Progenitor cell of endocrine pancreas (in vitro differentiated cells): ENCODE measurements at regions not wholly inside any gene's neighbourhood (a gene's known extent, or its start where the extent isn't known, plus 50 kb on each side); places are given as distances from the start of the nearest gene placed in this dataset.

Source experiments
- DNase-seq: peaks from one replicate; pipeline ENCODE4 v3.0.0; 2021; ENCODE audit warnings: low spot score; ENCODE audit not compliant: unreplicated experiment
- H3K27ac Mint-ChIP-seq: 2 replicates; pipeline ENCODE4 v1.8.0; 2021; ENCODE audit warnings: mild to moderate bottlenecking, moderate library complexity, mixed read lengths
- H3K27me3 Mint-ChIP-seq: 2 replicates; pipeline ENCODE4 v1.8.0; 2021; ENCODE audit warnings: mixed read lengths
- H3K36me3 Mint-ChIP-seq: 2 replicates; pipeline ENCODE4 v1.8.0; 2022; ENCODE audit warnings: mixed read lengths; ENCODE audit not compliant: insufficient read depth
- H3K4me1 Mint-ChIP-seq: 2 replicates; pipeline ENCODE4 v1.8.0; 2021; ENCODE audit warnings: low read depth, mixed read lengths
- H3K4me3 Mint-ChIP-seq: 2 replicates; pipeline ENCODE4 v1.8.0; 2021; ENCODE audit warnings: low read depth, mild to moderate bottlenecking, moderate library complexity, mixed read lengths
- H3K9me3 Mint-ChIP-seq: 2 replicates; pipeline ENCODE4 v1.8.0; 2021; ENCODE audit warnings: low read depth, mixed read lengths
- CTCF ChIP-seq: fragments of 200-600 bp; sonication (generic); IDR thresholded peaks from one replicate; pipeline ENCODE4 v1.5.0; 2021; ENCODE audit warnings: antibody characterized with exemption, mild to moderate bottlenecking; ENCODE audit not compliant: unreplicated experiment

GRCh38 chr2:9069543-9069942, 66.1 kb upstream of the MBOAT2 start:
- no peaks in the 10 kb centered on the region for H3K4me1 Mint-ChIP-seq
- no peak overlapping the region for H3K27ac Mint-ChIP-seq
- TF ChIP-seq CTCF: no peak
- no peaks in the 10 kb centered on the region for H3K36me3 Mint-ChIP-seq
- peaks cover 5% of the 10 kb centered on the region for H3K9me3 Mint-ChIP-seq
- no peaks in the 10 kb centered on the region for H3K27me3 Mint-ChIP-seq
- DNase-seq: no peak
- no peak overlapping the region for H3K4me3 Mint-ChIP-seq

DNA sequence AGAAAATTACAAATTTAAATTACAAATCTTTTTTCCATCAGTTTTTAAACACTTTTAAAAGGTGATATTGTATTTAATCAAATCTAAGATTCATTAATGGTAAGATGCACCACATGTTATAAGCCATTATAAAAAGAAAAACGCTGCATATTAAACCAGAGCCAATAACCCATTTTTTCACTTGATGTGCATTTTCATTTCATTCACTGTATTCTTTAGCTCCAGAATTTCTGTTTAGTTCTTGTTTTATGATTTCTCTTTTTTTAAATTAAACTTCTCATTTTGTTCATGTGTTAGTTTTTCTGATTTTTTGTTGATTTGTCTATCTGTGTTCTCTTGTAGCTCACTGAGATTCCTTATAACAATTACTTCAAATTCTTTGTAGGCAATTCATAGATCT, 62.4 kb upstream of the MBOAT2 start:
- Mint-ChIP-seq H3K4me1 (no peaks in the 10 kb centered on the region), H3K9me3 (peaks cover 5% of the 10 kb centered on the region), H3K27me3 (no peaks in the 10 kb centered on the region), H3K4me3 (no peak overlapping the region), H3K36me3 (no peaks in the 10 kb centered on the region), H3K27ac (no peak overlapping the region)
- no peak for DNase-seq
- TF ChIP-seq CTCF: no peak

DNA sequence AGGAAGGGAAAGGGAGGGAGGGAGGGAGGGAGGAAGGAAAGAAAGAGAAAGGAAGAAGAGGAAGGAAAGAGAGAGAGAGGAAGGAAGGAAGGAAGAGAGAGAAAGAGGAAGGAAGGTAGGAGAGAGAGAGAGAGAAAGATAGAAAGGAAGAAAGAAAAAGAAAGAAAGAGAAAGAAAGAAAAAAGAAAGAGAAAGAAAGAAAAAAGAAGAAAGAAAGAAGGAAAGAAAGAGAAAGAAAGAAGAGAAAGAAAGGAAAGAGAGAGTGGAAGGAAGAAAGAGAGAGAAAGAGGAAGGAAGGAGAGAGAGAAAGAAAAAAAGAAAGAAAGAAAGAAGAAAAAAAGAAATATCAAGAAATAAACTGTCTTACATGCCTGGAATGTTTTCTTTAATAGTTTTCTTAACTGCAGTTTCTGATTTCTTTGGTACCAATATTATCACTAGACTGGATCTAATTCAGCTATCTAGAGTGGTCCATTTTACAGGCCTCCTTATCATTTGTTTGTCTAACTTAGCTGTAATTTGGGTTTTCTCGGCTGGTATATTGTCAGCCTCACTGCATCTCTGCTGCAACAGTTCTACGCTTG, 59.6 kb upstream of the MBOAT2 start:
- Mint-ChIP-seq H3K9me3 (peaks cover 5% of the 10 kb centered on the region), H3K27ac (no peak overlapping the region), H3K36me3 (no peaks in the 10 kb centered on the region), H3K27me3 (no peaks in the 10 kb centered on the region), H3K4me1 (no peaks in the 10 kb centered on the region), H3K4me3 (no peak overlapping the region)
- TF ChIP-seq CTCF: no peak
- no peak for DNase-seq

DNA sequence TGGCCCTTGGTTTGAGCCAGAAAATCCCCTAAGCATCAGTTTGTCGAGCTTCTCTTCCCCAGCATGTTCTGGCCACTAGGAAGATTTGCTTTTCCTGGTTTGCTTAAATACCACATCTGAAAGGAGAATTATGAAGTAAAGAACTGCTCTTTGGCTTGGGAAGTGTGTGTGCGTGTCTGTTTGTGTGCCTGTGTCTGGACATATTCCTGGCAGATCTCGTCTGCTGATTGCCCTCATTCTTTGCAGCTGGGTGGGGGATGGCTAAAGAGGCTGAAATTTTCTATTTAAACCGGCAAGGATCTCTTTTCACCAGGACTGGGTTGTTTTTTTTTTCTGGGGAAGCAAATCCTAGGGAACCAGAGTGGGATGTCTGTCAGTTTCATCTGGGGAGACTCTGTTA, 57.3 kb upstream of the MBOAT2 start:
- no peaks in the 10 kb centered on the region for H3K9me3 Mint-ChIP-seq
- no peak for DNase-seq
- H3K27ac Mint-ChIP-seq: no peak overlapping the region
- H3K27me3 Mint-ChIP-seq: no peaks in the 10 kb centered on the region
- H3K4me1 Mint-ChIP-seq: no peaks in the 10 kb centered on the region
- TF ChIP-seq CTCF: no peak
- no peak overlapping the region for H3K4me3 Mint-ChIP-seq
- no peaks in the 10 kb centered on the region for H3K36me3 Mint-ChIP-seq

GRCh38 chr2:9057939-9058761, 54.7 kb upstream of the MBOAT2 start:
- no peak for TF ChIP-seq CTCF
- H3K4me3 Mint-ChIP-seq: no peak overlapping the region
- H3K9me3 Mint-ChIP-seq: no peaks in the 10 kb centered on the region
- H3K36me3 Mint-ChIP-seq: no peaks in the 10 kb centered on the region
- no peak overlapping the region for H3K27ac Mint-ChIP-seq
- DNase-seq: no peak
- H3K4me1 Mint-ChIP-seq: no peaks in the 10 kb centered on the region
- no peaks in the 10 kb centered on the region for H3K27me3 Mint-ChIP-seq
